ENCODE measurements at regions not wholly inside any gene's neighbourhood (a gene's known extent, or its start where the extent isn't known, plus 50 kb on each side); places are given as distances from the start of the nearest gene placed in this dataset.
"Not testable (repeated sequence)": the region's sequence is repeated elsewhere in the genome, so short reads cannot be mapped to it uniquely, and the experiment has no call there.

GRCh38 chr1:95655321-95656020, 421.5 kb downstream of the RWDD3 start:
- TF ChIP-seq, protein P1, sequence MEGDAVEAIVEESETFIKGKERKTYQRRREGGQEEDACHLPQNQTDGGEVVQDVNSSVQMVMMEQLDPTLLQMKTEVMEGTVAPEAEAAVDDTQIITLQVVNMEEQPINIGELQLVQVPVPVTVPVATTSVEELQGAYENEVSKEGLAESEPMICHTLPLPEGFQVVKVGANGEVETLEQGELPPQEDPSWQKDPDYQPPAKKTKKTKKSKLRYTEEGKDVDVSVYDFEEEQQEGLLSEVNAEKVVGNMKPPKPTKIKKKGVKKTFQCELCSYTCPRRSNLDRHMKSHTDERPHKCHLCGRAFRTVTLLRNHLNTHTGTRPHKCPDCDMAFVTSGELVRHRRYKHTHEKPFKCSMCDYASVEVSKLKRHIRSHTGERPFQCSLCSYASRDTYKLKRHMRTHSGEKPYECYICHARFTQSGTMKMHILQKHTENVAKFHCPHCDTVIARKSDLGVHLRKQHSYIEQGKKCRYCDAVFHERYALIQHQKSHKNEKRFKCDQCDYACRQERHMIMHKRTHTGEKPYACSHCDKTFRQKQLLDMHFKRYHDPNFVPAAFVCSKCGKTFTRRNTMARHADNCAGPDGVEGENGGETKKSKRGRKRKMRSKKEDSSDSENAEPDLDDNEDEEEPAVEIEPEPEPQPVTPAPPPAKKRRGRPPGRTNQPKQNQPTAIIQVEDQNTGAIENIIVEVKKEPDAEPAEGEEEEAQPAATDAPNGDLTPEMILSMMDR (IDR thresholded peaks at IDR 0.05; ENCODE audit: insufficient read depth, low read depth, low read length) = no peak
- DNase-seq (ENCODE audit: low read depth) = no peak
- H3K4me3 ChIP-seq (ENCODE audit: low read depth, low read length) = no peak overlapping the region

DNA sequence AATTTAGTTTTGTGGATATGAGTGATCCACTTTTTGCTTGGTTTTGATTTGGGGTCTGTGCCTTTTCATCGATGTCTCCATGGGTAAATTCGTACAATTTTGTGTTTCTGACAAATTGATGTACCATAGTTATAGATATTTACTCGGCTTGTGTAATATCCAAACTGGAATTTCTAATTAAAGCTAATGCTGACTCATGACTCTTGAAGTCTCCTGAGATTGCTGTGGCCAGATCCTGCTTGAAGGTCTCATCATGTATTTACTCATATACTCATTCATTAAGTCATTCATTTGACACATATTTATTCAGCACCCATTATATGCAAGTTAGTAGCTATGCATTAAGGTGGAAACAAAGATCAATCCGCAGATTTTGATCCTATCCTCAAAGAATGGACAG, 423.2 kb downstream of the RWDD3 start:
- H3K4me3 ChIP-seq (ENCODE audit: low read depth, low read length) = no peak overlapping the region
- DNase-seq (ENCODE audit: low read depth) = no peak
- TF ChIP-seq, protein P1 (IDR thresholded peaks at IDR 0.05; ENCODE audit: insufficient read depth, low read depth, low read length) = no peak

DNA sequence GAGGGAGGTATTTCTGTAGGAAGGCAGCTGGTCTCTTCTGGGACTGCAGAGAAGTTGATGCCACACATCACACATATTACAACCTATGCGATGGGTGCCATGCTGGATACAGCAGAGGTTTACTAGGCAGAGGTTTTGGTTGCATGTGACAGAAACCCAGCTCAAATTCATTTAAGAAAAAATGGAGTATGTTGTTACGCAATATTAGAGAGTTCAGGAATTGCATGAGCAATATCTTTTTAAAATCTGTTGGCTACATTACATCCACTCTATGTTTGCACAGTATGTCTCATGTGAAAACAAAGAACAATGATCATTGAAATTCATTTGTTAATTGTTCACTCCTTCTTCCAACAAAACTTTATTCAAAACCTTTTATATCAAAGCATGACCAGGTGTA, 425.2 kb downstream of the RWDD3 start:
- TF ChIP-seq, protein P1 (IDR thresholded peaks at IDR 0.05; ENCODE audit: insufficient read depth, low read depth, low read length) = no peak
- no peak for DNase-seq (ENCODE audit: low read depth)
- H3K4me3 ChIP-seq (ENCODE audit: low read depth, low read length) = no peak overlapping the region

- DNase-seq (ENCODE audit: low read depth) = no peak
- H3K4me3 ChIP-seq (ENCODE audit: low read depth, low read length) = no peak overlapping the region
- TF ChIP-seq, protein P1 (IDR thresholded peaks at IDR 0.05; ENCODE audit: insufficient read depth, low read depth, low read length) = no peak
Observed at GRCh38 chr1:95659588-95659987, 425.6 kb downstream of the RWDD3 start.

DNA sequence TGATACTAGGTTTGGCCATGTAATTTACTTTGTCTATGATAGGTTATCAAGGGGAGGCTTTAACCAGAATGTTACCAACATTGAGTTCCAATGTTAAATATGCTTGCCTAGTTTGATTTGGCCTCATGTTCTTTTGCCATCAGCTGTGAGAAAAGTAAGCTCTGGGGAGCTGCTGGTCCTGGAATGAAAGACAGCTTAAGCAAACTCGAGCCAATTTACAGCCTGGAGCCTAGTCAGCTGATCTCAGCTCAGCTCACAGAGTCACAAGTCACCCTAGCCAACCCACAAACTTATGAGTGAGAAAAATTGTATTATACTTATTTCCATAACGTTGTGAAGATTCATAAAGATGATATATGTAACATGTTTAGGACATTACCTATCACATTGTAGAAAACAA, 426.7 kb downstream of the RWDD3 start:
- TF ChIP-seq, protein P1 (IDR thresholded peaks at IDR 0.05; ENCODE audit: insufficient read depth, low read depth, low read length) = no peak
- DNase-seq (ENCODE audit: low read depth) = no peak
- no peak overlapping the region for H3K4me3 ChIP-seq (ENCODE audit: low read depth, low read length)

- DNase-seq (ENCODE audit: low read depth); H3K4me3 ChIP-seq (ENCODE audit: low read depth, low read length): not testable (repeated sequence)
Observed at GRCh38 chr1:95663530-95663929, 429.5 kb downstream of the RWDD3 start.

- TF ChIP-seq, protein P1 (IDR thresholded peaks at IDR 0.05; ENCODE audit: insufficient read depth, low read depth, low read length) = no peak
- DNase-seq (ENCODE audit: low read depth) = no peak
- no peak overlapping the region for H3K4me3 ChIP-seq (ENCODE audit: low read depth, low read length)
Observed at GRCh38 chr1:95668165-95668564, 434.2 kb downstream of the RWDD3 start.

DNA sequence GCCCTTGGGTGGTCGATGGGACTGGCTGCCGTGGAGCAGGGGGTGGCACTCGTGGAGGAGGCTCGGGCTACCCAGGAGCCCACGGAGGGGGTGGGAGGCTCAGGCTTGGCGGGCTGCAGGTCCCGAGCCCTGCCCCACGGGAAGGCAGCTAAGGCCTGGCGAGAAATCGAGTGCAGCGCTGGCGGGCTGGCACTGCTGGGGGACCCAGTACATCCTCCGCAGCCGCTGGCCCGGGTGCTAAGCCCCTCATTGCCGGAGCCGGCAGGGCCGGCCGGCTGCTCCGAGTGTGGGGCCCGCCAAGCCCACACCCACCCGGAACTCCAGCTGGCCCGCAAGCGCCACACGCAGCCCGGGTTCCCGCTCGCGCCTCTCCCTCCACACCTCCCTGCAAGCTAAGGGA, 435.6 kb downstream of the RWDD3 start:
- DNase-seq (ENCODE audit: low read depth); H3K4me3 ChIP-seq (ENCODE audit: low read depth, low read length): not testable (repeated sequence)
